Mesodermal cell (in vitro differentiated cells): ENCODE measurements at regions not wholly inside any gene's neighbourhood (a gene's known extent, or its start where the extent isn't known, plus 50 kb on each side); places are given as distances from the start of the nearest gene placed in this dataset.

Source experiments
- H3K27ac ChIP-seq: 2 replicates; pipeline ENCODE4 v1.7.0; 2013; ENCODE audit warnings: mild to moderate bottlenecking, low read depth, low read length, moderate library complexity; ENCODE audit not compliant: severe bottlenecking
- H3K36me3 ChIP-seq: 2 replicates; pipeline ENCODE4 v1.7.1; 2013; ENCODE audit warnings: mild to moderate bottlenecking, low read length, moderate library complexity; ENCODE audit not compliant: control insufficient read depth, insufficient read depth
- H3K4me1 ChIP-seq: one replicate; pipeline ENCODE4 v1.7.1; 2013; ENCODE audit warnings: mild to moderate bottlenecking, low read length; ENCODE audit not compliant: insufficient read depth, control insufficient read depth, poor library complexity, severe bottlenecking
- H3K4me3 ChIP-seq: 2 replicates; pipeline ENCODE4 v1.7.0; 2013; ENCODE audit warnings: low read length, control low read depth, mild to moderate bottlenecking; ENCODE audit not compliant: insufficient read depth, poor library complexity, severe bottlenecking; ENCODE audit errors: extremely low read depth
- H3K9me3 ChIP-seq: 2 replicates; pipeline ENCODE4 v1.7.1; 2013; ENCODE audit warnings: mild to moderate bottlenecking, low read length, moderate library complexity; ENCODE audit not compliant: control insufficient read depth
- WGBS, 2 experiments: methylation state at CpG; one replicate each; pipeline ENCODE4 v1.1.5; 2013; ENCODE audit warnings: missing lambda C conversion rate in 2 of 2; ENCODE audit not compliant: insufficient coverage in 2 of 2; 5-methylcytosine and 5-hydroxymethylcytosine counted together

DNA sequence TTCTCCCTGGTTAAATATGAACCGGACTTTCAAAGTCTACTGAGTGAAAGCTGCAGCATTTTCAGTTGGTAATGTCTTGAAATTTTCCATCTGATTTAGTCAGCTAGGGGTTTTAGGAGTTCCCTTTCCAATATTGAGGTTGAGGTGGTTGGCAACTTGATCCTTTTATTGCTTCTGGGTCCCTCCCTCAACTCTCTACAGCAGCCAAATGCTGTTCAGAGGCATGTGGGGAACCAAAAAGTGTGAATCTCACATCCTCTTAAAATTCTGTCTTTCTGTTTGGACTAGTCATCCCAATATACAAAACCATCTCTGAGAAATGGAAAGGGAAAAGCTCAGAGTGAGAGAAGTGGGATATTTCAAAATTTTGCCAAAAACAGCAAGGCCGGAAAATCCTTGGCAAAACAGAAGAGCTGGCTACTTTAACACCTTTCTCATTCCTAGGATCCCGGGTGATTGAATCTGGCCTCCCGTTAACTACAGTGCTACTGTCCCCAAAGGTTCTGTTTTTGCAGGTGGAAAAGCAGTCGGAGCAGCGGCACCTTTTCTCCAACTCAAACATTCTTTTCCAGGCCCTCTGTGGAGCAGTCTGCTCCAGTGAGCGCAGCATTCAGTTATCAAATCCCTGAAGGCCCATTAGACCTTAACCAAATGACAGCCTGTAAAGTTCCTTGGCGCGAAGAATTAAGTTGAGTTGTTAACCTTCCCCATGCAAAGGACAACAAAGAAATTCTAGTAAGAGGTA, 345.9 kb upstream of the NUDT12 start:
- H3K4me1 ChIP-seq = no peaks in the 10 kb centered on the region
- H3K4me3 ChIP-seq = no peak overlapping the region
- no peaks in the 10 kb centered on the region for H3K9me3 ChIP-seq
- no peak overlapping the region for H3K27ac ChIP-seq
- WGBS, 2 experiments = 72 to 83% methylated on average over 5 to 6 of the region's 9 CpGs
- no peaks in the 10 kb centered on the region for H3K36me3 ChIP-seq

DNA sequence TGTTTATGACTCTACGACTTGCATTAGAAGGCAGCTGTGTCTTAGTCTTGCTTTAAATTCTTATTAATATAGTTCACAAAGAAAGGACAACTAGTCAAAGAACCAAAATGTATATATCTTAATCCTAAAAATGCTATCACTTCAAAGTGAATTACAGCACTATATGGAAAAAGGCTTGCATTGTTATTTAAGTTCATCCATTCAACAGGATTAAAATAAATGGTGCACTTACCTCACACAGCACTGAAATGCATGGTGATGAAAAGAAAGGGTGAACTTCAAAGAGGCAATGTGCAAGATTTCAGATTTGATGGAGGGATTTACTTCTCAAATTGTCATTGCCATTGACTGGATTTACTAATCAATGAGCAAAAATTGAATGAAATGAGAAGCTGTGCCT, 344.4 kb upstream of the NUDT12 start:
- Histone ChIP-seq H3K36me3 (no peaks in the 10 kb centered on the region), H3K4me3 (no peak overlapping the region), H3K9me3 (no peaks in the 10 kb centered on the region), H3K27ac (no peak overlapping the region), H3K4me1 (no peaks in the 10 kb centered on the region)
- WGBS, 2 experiments = no CpG with 5 or more reads among the region's 1 CpG

DNA sequence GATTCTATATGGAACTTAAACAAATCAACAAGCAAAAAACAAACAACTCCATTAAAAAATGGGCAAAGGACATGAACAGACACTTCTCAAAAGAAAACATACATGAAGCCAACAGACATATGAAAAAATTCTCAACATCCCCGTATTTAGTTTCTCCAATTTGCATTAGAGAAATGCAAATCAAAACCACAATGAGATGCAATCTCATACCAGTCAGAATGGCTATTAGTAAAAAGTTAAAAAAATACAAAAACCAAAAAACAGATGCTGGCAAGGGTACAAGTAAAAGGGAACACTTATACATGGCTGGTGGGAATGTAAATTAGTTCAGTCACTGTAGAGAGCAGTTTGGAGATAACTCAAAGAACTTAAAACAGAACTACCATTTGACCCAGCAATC, 342.1 kb upstream of the NUDT12 start:
- WGBS, 2 experiments = 86% methylated on average over 1 of the region's 1 CpG; no CpG with 5 or more reads in 1 of the 2 experiments
- Histone ChIP-seq H3K36me3 (no peaks in the 10 kb centered on the region), H3K4me3 (no peak overlapping the region), H3K9me3 (no peaks in the 10 kb centered on the region), H3K4me1 (no peaks in the 10 kb centered on the region), H3K27ac (no peak overlapping the region)

DNA sequence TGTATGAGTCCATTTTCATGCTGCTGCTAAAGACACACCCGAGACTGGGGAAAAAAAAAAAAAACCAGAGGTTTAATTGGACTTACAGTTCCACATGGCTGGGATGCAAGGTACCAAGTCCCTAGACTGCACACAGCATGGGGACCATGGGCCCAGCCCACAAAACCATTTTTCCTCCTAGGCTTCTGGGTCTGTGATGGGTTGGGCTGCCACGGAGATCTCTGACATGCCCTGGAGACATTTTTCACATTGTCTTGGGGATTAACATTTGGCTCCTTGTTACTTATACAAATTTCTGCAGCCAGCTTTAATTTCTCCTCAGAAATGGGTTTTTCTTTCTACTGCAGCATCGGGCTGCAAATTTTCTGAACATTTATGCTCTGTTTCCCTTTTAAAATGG, 340.3 kb upstream of the NUDT12 start:
- H3K27ac ChIP-seq = no peak overlapping the region
- WGBS, 2 experiments = 77 to 80% methylated on average over 2 to 3 of the region's 3 CpGs
- H3K36me3 ChIP-seq = no peaks in the 10 kb centered on the region
- no peak overlapping the region for H3K4me3 ChIP-seq
- H3K9me3 ChIP-seq = no peaks in the 10 kb centered on the region
- no peaks in the 10 kb centered on the region for H3K4me1 ChIP-seq

GRCh38 chr5:103901885-103902284, 339.3 kb upstream of the NUDT12 start:
- no peaks in the 10 kb centered on the region for H3K4me1 ChIP-seq
- no peak overlapping the region for H3K4me3 ChIP-seq
- no peaks in the 10 kb centered on the region for H3K36me3 ChIP-seq
- H3K27ac ChIP-seq = no peak overlapping the region
- 100% methylated on average over 1 of the region's 1 CpG; no CpG with 5 or more reads in 1 of the 2 experiments for WGBS, 2 experiments
- no peaks in the 10 kb centered on the region for H3K9me3 ChIP-seq

- WGBS, 2 experiments = 100% methylated on average over 1 of the region's 3 CpGs; no CpG with 5 or more reads in 1 of the 2 experiments
- H3K27ac ChIP-seq = no peak overlapping the region
- no peaks in the 10 kb centered on the region for H3K4me1 ChIP-seq
These were observed 334.0 kb upstream of the NUDT12 start for GRCh38 chr5:103896593-103896992.

DNA sequence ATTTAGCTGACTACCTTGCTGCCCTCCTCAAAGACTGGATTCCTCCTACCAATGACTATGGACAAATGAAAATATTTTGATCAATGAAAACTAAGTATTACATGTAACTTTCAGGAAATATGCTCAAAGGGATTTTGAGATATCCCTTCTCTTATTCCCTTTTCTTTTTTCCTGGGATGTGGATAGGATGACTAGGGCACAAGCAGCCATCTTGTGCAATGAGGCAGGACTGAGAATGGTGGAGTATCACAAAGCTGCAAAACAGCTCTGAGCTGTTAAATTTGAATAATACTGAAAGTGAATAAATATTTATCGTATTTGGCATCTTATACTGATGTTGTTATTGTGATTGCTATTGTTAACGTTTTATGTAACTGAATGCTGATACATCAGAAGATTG, 333.1 kb upstream of the NUDT12 start:
- H3K36me3 ChIP-seq = no peaks in the 10 kb centered on the region
- H3K9me3 ChIP-seq = no peaks in the 10 kb centered on the region
- no peak overlapping the region for H3K27ac ChIP-seq
- no peak overlapping the region for H3K4me3 ChIP-seq
- H3K4me1 ChIP-seq = no peaks in the 10 kb centered on the region
- WGBS, 2 experiments = no CpG with 5 or more reads among the region's 2 CpGs

More at GRCh38 chr5:103896593-103896992, 334.0 kb upstream of the NUDT12 start:
- Histone ChIP-seq H3K36me3 (no peaks in the 10 kb centered on the region), H3K4me3 (no peak overlapping the region), H3K9me3 (no peaks in the 10 kb centered on the region)

DNA sequence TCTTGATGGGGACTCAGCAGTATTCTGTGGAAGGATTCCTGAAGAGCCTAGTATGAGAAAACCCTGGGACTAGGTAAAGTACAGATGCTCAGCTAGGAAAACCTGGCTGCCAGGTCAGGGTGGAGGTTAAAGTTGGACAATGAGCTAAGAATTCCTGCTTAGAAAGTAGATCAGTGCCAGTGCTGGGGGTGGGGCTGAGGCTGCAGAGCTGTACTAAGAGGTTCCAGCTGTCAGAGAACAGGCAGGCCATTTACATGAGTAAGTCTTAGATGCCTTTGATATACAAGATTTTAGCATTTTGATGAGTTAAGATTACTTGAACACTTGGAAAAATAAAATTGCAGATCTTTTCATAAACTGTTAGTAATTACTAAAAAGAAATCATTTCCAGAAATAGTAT, 332.3 kb upstream of the NUDT12 start:
- H3K36me3 ChIP-seq = no peaks in the 10 kb centered on the region
- H3K4me3 ChIP-seq = no peak overlapping the region
- no peaks in the 10 kb centered on the region for H3K4me1 ChIP-seq
- no peak overlapping the region for H3K27ac ChIP-seq
- H3K9me3 ChIP-seq = no peaks in the 10 kb centered on the region

- no peak overlapping the region for H3K4me3 ChIP-seq
- WGBS, 2 experiments = 57% methylated on average over 1 of the region's 2 CpGs; no CpG with 5 or more reads in 1 of the 2 experiments
- no peaks in the 10 kb centered on the region for H3K4me1 ChIP-seq
- no peaks in the 10 kb centered on the region for H3K9me3 ChIP-seq
- H3K27ac ChIP-seq = no peak overlapping the region
- H3K36me3 ChIP-seq = no peaks in the 10 kb centered on the region
These were observed 328.6 kb upstream of the NUDT12 start for GRCh38 chr5:103891151-103891550.

- H3K4me3 ChIP-seq = no peak overlapping the region
- WGBS, 2 experiments = no CpG with 5 or more reads among the region's 1 CpG
These were observed 327.7 kb upstream of the NUDT12 start for GRCh38 chr5:103890313-103890712.

DNA sequence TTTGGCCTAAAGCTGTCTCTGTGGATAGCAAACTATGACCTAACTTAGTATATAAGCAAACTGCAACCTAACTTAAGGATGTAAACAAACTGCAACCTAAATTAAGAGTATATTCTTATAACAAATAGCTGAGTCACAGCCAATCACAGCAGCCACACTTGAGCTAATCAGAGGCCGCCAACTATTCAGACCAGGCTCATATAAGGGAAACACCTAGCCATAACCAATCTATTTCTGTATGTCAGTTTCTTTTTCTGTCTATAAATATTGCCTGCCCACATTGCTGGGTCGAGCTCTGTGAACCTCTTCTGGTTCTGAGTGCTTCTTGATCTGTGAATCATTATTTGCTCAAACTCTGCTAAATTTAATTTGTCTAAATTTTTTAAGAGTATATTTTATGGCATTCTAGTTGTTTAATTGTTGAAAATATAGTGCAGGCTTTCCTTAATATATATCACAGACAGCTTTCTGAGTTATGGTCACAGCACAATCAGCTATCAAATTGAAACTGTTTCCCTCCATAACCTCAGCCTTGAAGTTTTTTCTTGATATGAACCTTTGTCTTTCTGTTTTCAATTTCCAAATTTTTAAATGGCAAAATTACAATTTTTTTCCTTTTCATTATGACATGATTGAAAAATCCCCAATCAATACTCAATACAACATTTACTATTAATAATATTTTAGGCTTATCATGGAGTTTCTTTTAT, 327.1 kb upstream of the NUDT12 start:
- Histone ChIP-seq H3K4me1 (no peaks in the 10 kb centered on the region), H3K36me3 (no peaks in the 10 kb centered on the region), H3K4me3 (no peak overlapping the region), H3K9me3 (no peaks in the 10 kb centered on the region), H3K27ac (no peak overlapping the region)
- WGBS, 2 experiments = 100% methylated on average over 1 of the region's 2 CpGs; no CpG with 5 or more reads in 1 of the 2 experiments

More at GRCh38 chr5:103890313-103890712, 327.7 kb upstream of the NUDT12 start:
- Histone ChIP-seq H3K36me3 (no peaks in the 10 kb centered on the region), H3K4me1 (no peaks in the 10 kb centered on the region), H3K27ac (no peak overlapping the region), H3K9me3 (no peaks in the 10 kb centered on the region)
